OCI-LY7 (cell line): ENCODE measurements at regions not wholly inside any gene's neighbourhood (a gene's known extent, or its start where the extent isn't known, plus 50 kb on each side); places are given as distances from the start of the nearest gene placed in this dataset.

Source experiments
- BruUV-seq: library from RNA; stranded (reverse); fragments of 400-500 nt; replicated peaks from 2 replicates; lab custom pipeline; 2021; lab: Mats Ljungman, UMichigan
- CTCF ChIA-PET: fragments of 300-600 bp; sonication (Branson Sonifier 250); formaldehyde crosslinking; loops from one replicate; lab custom pipeline; 2022; ENCODE audit warnings: antibody characterized with exemption; ENCODE audit not compliant: unreplicated experiment; lab: Charles Lee
- POLR2A ChIA-PET: fragments of 300-600 bp; sonication (Branson Sonifier 250); formaldehyde crosslinking; loops from one replicate; lab custom pipeline; 2022; ENCODE audit warnings: antibody characterized with exemption; lab: Charles Lee
- DNase-seq: peaks from one replicate; pipeline ENCODE4 v3.0.0-alpha.2; 2015; ENCODE audit warnings: low spot score
- H2AFZ ChIP-seq: fragments of 200-600 bp; sonication (generic), shearing (Covaris generic); 2 replicates; pipeline ENCODE4 v1.6.1; 2014; ENCODE audit warnings: mild to moderate bottlenecking, antibody characterized with exemption, low read length, moderate library complexity
- H3K27ac ChIP-seq: fragments of 200-600 bp; sonication (generic); 2 replicates; pipeline ENCODE4 v1.5.1; 2014; ENCODE audit warnings: mixed run types, low read depth, mild to moderate bottlenecking, moderate library complexity, low read length, inconsistent platforms; ENCODE audit not compliant: poor library complexity, severe bottlenecking
- H3K36me3 ChIP-seq: fragments of 200-600 bp; sonication (generic); 2 replicates; pipeline ENCODE4 v1.6.1; 2014; ENCODE audit warnings: mild to moderate bottlenecking, antibody characterized with exemption, low read length, moderate library complexity, mixed read lengths; ENCODE audit not compliant: insufficient read depth
- H3K4me1 ChIP-seq: fragments of 200-600 bp; sonication (generic); 2 replicates; pipeline ENCODE4 v1.5.1; 2014; ENCODE audit warnings: mild to moderate bottlenecking, low read length; ENCODE audit not compliant: insufficient read depth, poor library complexity, severe bottlenecking
- H3K4me2 ChIP-seq: fragments of 200-600 bp; sonication (generic); 2 replicates; pipeline ENCODE4 v1.6.1; 2014; ENCODE audit warnings: mild to moderate bottlenecking, low read length
- H3K4me3 ChIP-seq: fragments of 200-600 bp; sonication (generic); 2 replicates; pipeline ENCODE4 v1.5.1; 2014; ENCODE audit warnings: mild to moderate bottlenecking, low read depth, low read length; ENCODE audit not compliant: poor library complexity, severe bottlenecking
- H3K79me2 ChIP-seq: fragments of 200-600 bp; sonication (generic); 2 replicates; pipeline ENCODE4 v1.6.1; 2016; ENCODE audit warnings: low read depth, mild to moderate bottlenecking, low read length, moderate library complexity, mixed read lengths; ENCODE audit not compliant: insufficient read depth
- H3K9me2 ChIP-seq: fragments of 200-600 bp; sonication (generic); 2 replicates; pipeline ENCODE4 v1.6.1; 2016; ENCODE audit warnings: mild to moderate bottlenecking, low read length, mixed read lengths; ENCODE audit not compliant: insufficient read depth
- H3K9me3 ChIP-seq: fragments of 200-600 bp; sonication (generic); 2 replicates; pipeline ENCODE4 v1.6.1; 2014; ENCODE audit warnings: mild to moderate bottlenecking, mixed run types, low read length, mixed read lengths
- H4K20me1 ChIP-seq: fragments of 200-600 bp; sonication (generic); 2 replicates; pipeline ENCODE4 v1.6.1; 2014; ENCODE audit warnings: mild to moderate bottlenecking, antibody characterized with exemption, low read length, moderate library complexity, mixed read lengths; ENCODE audit not compliant: insufficient read depth
- CTCF ChIP-seq: fragments of 200-600 bp; sonication (generic); conservative IDR thresholded peaks from 2 replicates; pipeline ENCODE4 v1.5.1; 2014; ENCODE audit warnings: mild to moderate bottlenecking, antibody characterized with exemption, low read length, moderate library complexity, mixed read lengths
- EZH2phosphoT487 ChIP-seq: fragments of 200-600 bp; sonication (generic); IDR thresholded peaks from 2 replicates; pipeline ENCODE4 v1.6.1; 2018; ENCODE audit warnings: low read depth, borderline replicate concordance, mild to moderate bottlenecking, mixed run types, antibody characterized with exemption, low read length, moderate library complexity, mixed read lengths
- intact Hi-C: fragments of 100-400 bp; cut with micrococcal nuclease; formaldehyde crosslinking; loops from one replicate; pipeline ENCODE4 v1.10.0; 2022; ENCODE audit not compliant: unreplicated experiment

GRCh38 chrY:7463711-7464110, 552.2 kb upstream of the AMELY start:
- Histone ChIP-seq H3K4me1 (no peaks in the 10 kb centered on the region), H3K4me2 (no peak overlapping the region), H4K20me1 (no peaks in the 10 kb centered on the region), H3K9me3 (no peaks in the 10 kb centered on the region), H3K27ac (no peak overlapping the region), H3K9me2 (no peaks in the 10 kb centered on the region), H3K36me3 (no peaks in the 10 kb centered on the region), H2AFZ (no peak overlapping the region), H3K4me3 (no peak overlapping the region), H3K79me2 (no peaks in the 10 kb centered on the region)
- no peak for DNase-seq
- ChIA-PET POLR2A (no interaction called here), CTCF (no interaction called here)
- intact Hi-C loops: no loop called here
- BruUV-seq: no TSS peak
- no peak for TF ChIP-seq CTCF
- no peak for TF ChIP-seq EZH2phosphoT487

- no peak for DNase-seq
- intact Hi-C loops: no loop called here
- TF ChIP-seq CTCF: no peak
- no peak for TF ChIP-seq EZH2phosphoT487
- no peaks in the 10 kb centered on the region for H3K36me3 ChIP-seq
- no peaks in the 10 kb centered on the region for H3K79me2 ChIP-seq
- ChIA-PET CTCF (no interaction called here), POLR2A (no interaction called here)
- H3K27ac ChIP-seq: no peak overlapping the region
- no peaks in the 10 kb centered on the region for H3K4me1 ChIP-seq
- H3K9me3 ChIP-seq: no peaks in the 10 kb centered on the region
- BruUV-seq: no TSS peak
- H4K20me1 ChIP-seq: no peaks in the 10 kb centered on the region
- no peak overlapping the region for H3K4me3 ChIP-seq
- H3K4me2 ChIP-seq: no peak overlapping the region
- no peaks in the 10 kb centered on the region for H3K9me2 ChIP-seq
- H2AFZ ChIP-seq: no peak overlapping the region
Observed at GRCh38 chrY:7463196-7463595, 551.6 kb upstream of the AMELY start.

- H3K27ac ChIP-seq: no peak overlapping the region
- TF ChIP-seq EZH2phosphoT487 (no peak), CTCF (no peak)
- no peak for DNase-seq
- intact Hi-C loops: no loop called here
- H3K4me3 ChIP-seq: no peak overlapping the region
- no peaks in the 10 kb centered on the region for H3K9me2 ChIP-seq
- POLR2A ChIA-PET: no interaction called here
- no peaks in the 10 kb centered on the region for H4K20me1 ChIP-seq
- H3K4me1 ChIP-seq: no peaks in the 10 kb centered on the region
- CTCF ChIA-PET: no interaction called here
- no peaks in the 10 kb centered on the region for H3K79me2 ChIP-seq
- no peak overlapping the region for H3K4me2 ChIP-seq
- H2AFZ ChIP-seq: no peak overlapping the region
- no peaks in the 10 kb centered on the region for H3K9me3 ChIP-seq
- no TSS peak for BruUV-seq
- no peaks in the 10 kb centered on the region for H3K36me3 ChIP-seq
Observed at GRCh38 chrY:7462657-7463056, 551.1 kb upstream of the AMELY start.
